ENCODE measurements at regions not wholly inside any gene's neighbourhood (a gene's known extent, or its start where the extent isn't known, plus 50 kb on each side); places are given as distances from the start of the nearest gene placed in this dataset.

- Histone ChIP-seq H3K9ac (ENCODE audit: low read depth in 2 of 2, low read length in 2 of 2) (no peak overlapping the region), H3K4me3 (no peak overlapping the region), H3K4me1 (no peaks in the 10 kb centered on the region), H3K27me3 (no peaks in the 10 kb centered on the region), H3K36me3 (no peaks in the 10 kb centered on the region), H3K9me3 (no peaks in the 10 kb centered on the region), H3K27ac (no peak overlapping the region)
- no peak for TF ChIP-seq CTCF (IDR thresholded peaks at IDR 0.05)
- no peak for DNase-seq
- intact Hi-C loops (cut with DNase I) = no loop called here
These were observed 661.6 kb downstream of the LRRC70 start for GRCh38 chr5:63240063-63240755.

GRCh38 chr5:63233911-63234310, 655.3 kb downstream of the LRRC70 start:
- intact Hi-C loops (cut with DNase I) = no loop called here
- no peak overlapping the region for H3K9ac ChIP-seq (ENCODE audit: low read depth in 2 of 2, low read length in 2 of 2)
- no peaks in the 10 kb centered on the region for H3K4me1 ChIP-seq
- TF ChIP-seq CTCF (IDR thresholded peaks at IDR 0.05) = no peak
- H3K4me3 ChIP-seq = no peak overlapping the region
- H3K36me3 ChIP-seq = no peaks in the 10 kb centered on the region
- DNase-seq = no peak
- no peaks in the 10 kb centered on the region for H3K9me3 ChIP-seq
- no peak overlapping the region for H3K27ac ChIP-seq
- H3K27me3 ChIP-seq = no peaks in the 10 kb centered on the region

- no peaks in the 10 kb centered on the region for H3K27me3 ChIP-seq
- no peak for TF ChIP-seq CTCF (IDR thresholded peaks at IDR 0.05)
These were observed 654.7 kb downstream of the LRRC70 start for GRCh38 chr5:63233361-63233760.

GRCh38 chr5:63230754-63231153, 652.1 kb downstream of the LRRC70 start:
- Histone ChIP-seq H3K4me1 (no peaks in the 10 kb centered on the region), H3K36me3 (no peaks in the 10 kb centered on the region), H3K27me3 (no peaks in the 10 kb centered on the region), H3K27ac (no peak overlapping the region), H3K9ac (ENCODE audit: low read depth in 2 of 2, low read length in 2 of 2) (no peak overlapping the region), H3K4me3 (no peak overlapping the region), H3K9me3 (no peaks in the 10 kb centered on the region)
- intact Hi-C loops (cut with DNase I) = no loop called here
- no peak for TF ChIP-seq CTCF (IDR thresholded peaks at IDR 0.05)
- DNase-seq = no peak

More at GRCh38 chr5:63233361-63233760, 654.7 kb downstream of the LRRC70 start:
- no peaks in the 10 kb centered on the region for H3K9me3 ChIP-seq
- intact Hi-C loops (cut with DNase I) = no loop called here
- H3K4me1 ChIP-seq = no peaks in the 10 kb centered on the region
- no peak overlapping the region for H3K9ac ChIP-seq (ENCODE audit: low read depth in 2 of 2, low read length in 2 of 2)
- DNase-seq = no peak
- H3K27ac ChIP-seq = no peak overlapping the region
- H3K4me3 ChIP-seq = no peak overlapping the region
- H3K36me3 ChIP-seq = no peaks in the 10 kb centered on the region

- intact Hi-C loops (cut with DNase I) = no loop called here
- no peak for TF ChIP-seq CTCF (IDR thresholded peaks at IDR 0.05)
- H3K27ac ChIP-seq = no peak overlapping the region
- no peak overlapping the region for H3K4me3 ChIP-seq
- no peak overlapping the region for H3K9ac ChIP-seq (ENCODE audit: low read depth in 2 of 2, low read length in 2 of 2)
- no peaks in the 10 kb centered on the region for H3K36me3 ChIP-seq
- no peak for DNase-seq
- H3K9me3 ChIP-seq = no peaks in the 10 kb centered on the region
- no peaks in the 10 kb centered on the region for H3K4me1 ChIP-seq
- H3K27me3 ChIP-seq = no peaks in the 10 kb centered on the region
These were observed 649.5 kb downstream of the LRRC70 start for GRCh38 chr5:63228154-63228553.

Data from colonic mucosa (tissue), 4 donors.